ENCODE measurements at regions not wholly inside any gene's neighbourhood (a gene's known extent, or its start where the extent isn't known, plus 50 kb on each side); places are given as distances from the start of the nearest gene placed in this dataset.

GRCh38 chr5:12258549-12258948 lies 354.3 kb upstream of the CTNND2 start:
- no peak for TF ChIP-seq POLR2A (IDR thresholded peaks at IDR 0.05)
- TF ChIP-seq CTCF (IDR thresholded peaks at IDR 0.05): no peak
- no peak for TF ChIP-seq POLR2AphosphoS5 (IDR thresholded peaks at IDR 0.05)

Data from upper lobe of left lung (tissue), 4 donors.